IPS DF 6.9 (cell line): ENCODE measurements at regions not wholly inside any gene's neighbourhood (a gene's known extent, or its start where the extent isn't known, plus 50 kb on each side); places are given as distances from the start of the nearest gene placed in this dataset.

Experiments used
- DNase-seq: peaks from one replicate; pipeline ENCODE4 v3.0.0-alpha.2; 2013; ENCODE audit warnings: low read depth, low spot score
- H3K27ac ChIP-seq: one replicate; pipeline ENCODE4 v1.5.1; 2013; ENCODE audit warnings: low read length, control low read depth
- H3K27me3 ChIP-seq: 2 replicates; pipeline ENCODE4 v1.6.1; 2013; ENCODE audit warnings: mild to moderate bottlenecking, low read length; ENCODE audit not compliant: control insufficient read depth, insufficient read depth
- H3K36me3 ChIP-seq: 2 replicates; pipeline ENCODE4 v1.6.1; 2013; ENCODE audit warnings: low read length; ENCODE audit not compliant: control insufficient read depth, insufficient read depth
- H3K4me1 ChIP-seq: 2 replicates; pipeline ENCODE4 v1.6.1; 2013; ENCODE audit warnings: low read length; ENCODE audit not compliant: control insufficient read depth, insufficient read depth
- H3K4me3 ChIP-seq: 2 replicates; pipeline ENCODE4 v1.5.1; 2013; ENCODE audit warnings: mild to moderate bottlenecking, low read length
- H3K9me3 ChIP-seq: 2 replicates; pipeline ENCODE4 v1.6.1; 2013; ENCODE audit warnings: low read length, inconsistent platforms; ENCODE audit not compliant: control insufficient read depth, insufficient read depth
- WGBS: extraction: QIAGEN DNeasy Blood & Tissue Kit; methylation state at CpG from one replicate; pipeline ENCODE4 v1.1.7; 2013; ENCODE audit warnings: mixed read lengths, missing lambda C conversion rate; ENCODE audit not compliant: insufficient read length, insufficient coverage; 5-methylcytosine and 5-hydroxymethylcytosine counted together

DNA sequence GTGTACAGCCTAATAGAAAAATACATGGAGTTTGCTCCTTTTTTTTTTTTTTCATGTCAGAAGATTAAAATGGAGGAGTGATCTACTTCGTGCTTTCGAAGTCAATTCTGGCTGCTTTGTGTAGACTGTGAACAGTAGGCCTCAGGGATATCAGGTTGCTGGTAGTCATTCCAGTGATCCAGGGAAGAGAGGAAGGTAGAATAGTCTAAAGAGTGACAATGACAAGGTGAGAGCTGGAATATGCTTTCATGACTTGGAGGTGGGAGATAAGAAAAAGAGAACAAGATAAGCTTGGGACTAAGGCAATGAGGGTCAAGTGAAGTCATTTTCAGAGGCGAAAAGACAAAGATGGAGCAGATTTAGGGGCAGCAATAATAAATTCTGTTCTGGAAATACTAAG lies 111.3 kb upstream of the MIR17HG start:
- Histone ChIP-seq H3K4me3 (no peak overlapping the region), H3K4me1 (no peaks in the 10 kb centered on the region), H3K27me3 (no peaks in the 10 kb centered on the region), H3K9me3 (no peaks in the 10 kb centered on the region), H3K36me3 (no peaks in the 10 kb centered on the region), H3K27ac (no peak overlapping the region)
- no peak for DNase-seq
- WGBS: no CpG with 5 or more reads among the region's 3 CpGs

DNA sequence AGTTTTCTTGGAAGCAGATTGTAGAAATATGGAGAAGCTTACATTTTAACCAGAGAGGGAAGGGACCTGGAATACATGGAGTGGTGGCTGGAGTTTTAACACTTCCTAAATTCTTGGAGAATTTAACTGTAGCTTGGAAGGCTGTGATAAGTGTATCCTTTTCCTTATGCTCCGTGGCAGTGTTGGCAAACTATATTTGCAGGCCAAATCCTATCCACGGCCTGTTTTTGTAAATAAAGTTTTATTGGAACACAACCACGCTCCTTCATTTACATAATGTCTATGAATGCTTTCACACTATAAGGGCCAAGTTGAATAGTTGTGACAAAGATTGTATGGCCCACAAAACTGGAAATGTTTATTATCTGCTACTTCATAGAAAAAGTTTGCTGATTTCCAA lies 110.6 kb upstream of the MIR17HG start:
- Histone ChIP-seq H3K4me3 (no peak overlapping the region), H3K36me3 (no peaks in the 10 kb centered on the region), H3K9me3 (no peaks in the 10 kb centered on the region), H3K27me3 (no peaks in the 10 kb centered on the region), H3K27ac (no peak overlapping the region), H3K4me1 (no peaks in the 10 kb centered on the region)
- DNase-seq: no peak
- no CpG with 5 or more reads among the region's 3 CpGs for WGBS

DNA sequence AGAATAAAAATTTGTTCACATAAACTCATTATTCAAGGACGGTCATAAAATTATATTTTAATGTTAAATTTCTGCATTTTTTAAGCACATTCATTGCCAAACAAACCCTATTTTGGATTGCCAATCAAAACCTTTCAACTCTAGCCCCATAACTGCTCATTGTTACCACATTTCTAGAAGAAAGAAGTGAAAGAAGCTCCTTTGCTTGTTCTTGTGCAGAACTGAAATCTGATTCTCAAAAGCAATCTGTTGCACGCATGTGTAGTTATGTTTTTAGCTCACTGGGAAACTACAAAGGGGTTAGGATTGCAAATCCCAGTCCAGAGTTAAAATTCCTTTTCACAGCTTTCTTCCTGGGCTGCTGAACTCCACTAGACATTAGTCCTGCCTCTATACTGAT lies 109.5 kb upstream of the MIR17HG start:
- Histone ChIP-seq H3K4me1 (no peaks in the 10 kb centered on the region), H3K36me3 (no peaks in the 10 kb centered on the region), H3K4me3 (no peak overlapping the region), H3K9me3 (no peaks in the 10 kb centered on the region), H3K27ac (no peak overlapping the region), H3K27me3 (no peaks in the 10 kb centered on the region)
- WGBS: no CpG with 5 or more reads among the region's 2 CpGs
- no peak for DNase-seq

DNA sequence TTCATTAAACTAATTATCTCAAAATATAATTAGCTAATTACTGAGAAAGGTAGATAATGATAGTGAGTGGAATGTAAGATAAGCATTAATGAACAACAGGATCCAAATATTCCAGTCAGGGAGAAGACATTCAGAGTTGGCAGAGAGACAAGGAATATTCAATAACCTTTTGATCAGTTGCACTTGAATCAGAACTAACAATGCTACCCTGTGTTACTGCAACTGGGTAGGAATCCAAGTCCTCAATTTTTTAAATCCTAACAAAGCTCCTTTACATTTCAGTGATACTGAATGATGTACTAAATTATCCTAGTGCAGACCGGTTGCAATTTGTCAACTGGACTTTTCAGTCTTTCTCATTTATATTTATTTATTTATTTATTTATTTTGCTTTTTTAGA lies 107.1 kb upstream of the MIR17HG start:
- Histone ChIP-seq H3K27ac (no peak overlapping the region), H3K4me1 (no peaks in the 10 kb centered on the region), H3K36me3 (no peaks in the 10 kb centered on the region), H3K27me3 (no peaks in the 10 kb centered on the region), H3K4me3 (no peak overlapping the region), H3K9me3 (no peaks in the 10 kb centered on the region)
- whole genome bisulfite sequencing: no CpG with 5 or more reads among the region's 1 CpG
- no peak for DNase-seq

DNA sequence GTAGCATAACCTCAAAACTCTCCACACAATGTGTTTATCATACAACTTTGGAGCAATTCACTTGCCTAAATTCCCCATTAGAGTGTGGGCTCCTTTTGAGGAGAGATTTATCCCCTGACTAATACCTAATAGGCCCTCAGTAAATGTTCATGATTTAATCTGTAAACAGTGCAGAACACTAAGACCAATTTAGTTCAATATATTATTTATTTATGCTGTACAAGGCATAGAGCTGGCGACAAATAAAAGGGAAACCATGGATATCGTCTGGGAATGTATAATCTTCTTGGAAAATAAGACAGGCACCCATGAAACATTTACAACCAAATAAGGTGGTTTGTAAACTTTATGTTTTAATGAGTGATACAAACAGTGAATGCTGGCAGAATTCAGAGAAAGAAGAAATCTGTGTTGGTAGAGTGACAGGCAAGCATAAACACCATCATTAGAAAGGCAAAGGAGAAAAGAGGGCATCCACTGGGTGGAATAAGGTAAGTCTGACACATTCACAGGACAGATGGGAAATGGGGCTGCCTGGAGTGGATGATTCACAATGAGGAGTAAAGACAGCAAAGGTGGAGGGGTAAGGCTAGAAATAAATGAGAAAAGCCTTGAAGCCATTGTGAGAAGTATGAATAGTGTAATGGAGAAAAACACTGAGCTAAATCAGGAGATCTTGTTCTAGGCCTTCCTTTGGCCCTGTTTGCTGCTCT lies 106.1 kb upstream of the MIR17HG start:
- no peaks in the 10 kb centered on the region for H3K4me1 ChIP-seq
- DNase-seq: no peak
- no CpG with 5 or more reads among the region's 2 CpGs for WGBS

DNA sequence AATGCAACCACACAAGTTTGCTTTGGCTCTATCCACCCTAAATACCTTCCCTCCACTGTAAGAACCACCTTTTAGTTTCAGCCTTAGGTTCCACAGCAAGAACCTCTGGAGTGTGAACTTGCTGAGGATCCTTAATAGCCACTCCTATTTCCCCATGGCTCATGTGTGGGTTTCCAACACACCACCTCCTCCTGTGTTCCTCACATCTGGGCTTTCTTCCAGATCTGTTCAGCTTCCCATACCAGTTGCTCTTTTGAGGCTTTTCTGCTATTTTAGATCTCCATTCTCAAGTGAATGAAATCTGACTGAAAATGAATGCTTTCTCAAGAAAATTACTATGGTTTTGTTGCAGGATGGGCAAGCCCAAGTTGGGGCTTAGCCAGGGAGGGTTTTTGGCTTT lies 104.8 kb upstream of the MIR17HG start:
- no peaks in the 10 kb centered on the region for H3K9me3 ChIP-seq
- DNase-seq: no peak
- H3K4me1 ChIP-seq: no peaks in the 10 kb centered on the region
- H3K27ac ChIP-seq: no peak overlapping the region
- H3K36me3 ChIP-seq: no peaks in the 10 kb centered on the region
- no peaks in the 10 kb centered on the region for H3K27me3 ChIP-seq
- no peak overlapping the region for H3K4me3 ChIP-seq

More for the DNA sequence above, 106.1 kb upstream of the MIR17HG start:
- no peaks in the 10 kb centered on the region for H3K9me3 ChIP-seq
- H3K27ac ChIP-seq: no peak overlapping the region
- no peaks in the 10 kb centered on the region for H3K36me3 ChIP-seq
- no peaks in the 10 kb centered on the region for H3K27me3 ChIP-seq
- no peak overlapping the region for H3K4me3 ChIP-seq

DNA sequence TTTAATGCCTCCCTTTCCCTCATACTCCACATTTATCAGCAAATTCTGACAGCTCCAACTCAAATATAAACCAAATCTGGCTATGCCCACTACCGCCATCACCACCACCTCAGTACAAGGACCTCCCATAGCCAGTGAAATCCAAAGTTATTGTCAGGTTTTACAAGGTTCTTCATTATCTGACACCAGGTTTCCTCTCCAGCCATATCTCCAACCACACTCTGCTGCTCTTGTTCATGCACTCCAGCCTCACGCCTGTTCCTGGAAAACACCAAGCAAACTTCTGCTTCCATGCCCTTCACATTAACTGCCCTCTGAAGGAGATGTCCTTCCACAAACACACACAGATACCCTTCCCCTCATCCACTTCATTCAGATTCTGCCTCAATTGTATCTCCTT lies 102.2 kb upstream of the MIR17HG start:
- Histone ChIP-seq H3K4me3 (no peak overlapping the region), H3K36me3 (no peaks in the 10 kb centered on the region), H3K4me1 (no peaks in the 10 kb centered on the region), H3K27me3 (no peaks in the 10 kb centered on the region), H3K9me3 (no peaks in the 10 kb centered on the region), H3K27ac (no peak overlapping the region)
- no CpG with 5 or more reads among the region's 2 CpGs for WGBS
- DNase-seq: no peak

DNA sequence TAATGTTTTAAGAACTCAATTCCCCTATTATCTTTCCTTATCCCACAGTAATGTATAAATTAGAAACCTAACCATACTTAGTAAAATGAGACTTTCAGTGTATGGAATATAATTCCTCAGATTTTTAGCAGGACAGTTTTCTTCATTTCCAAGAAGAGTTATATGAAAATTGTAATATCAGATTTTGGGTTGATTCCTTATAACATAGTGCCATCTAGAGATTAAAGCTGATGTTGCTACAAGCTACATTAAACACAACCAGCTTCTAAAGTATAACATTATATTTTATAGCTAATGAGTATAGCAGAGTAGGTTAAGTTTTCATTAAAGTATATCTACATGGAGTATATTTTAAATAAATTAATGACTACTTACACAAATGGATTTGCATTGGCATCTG lies 99.7 kb upstream of the MIR17HG start:
- Histone ChIP-seq H3K4me3 (no peak overlapping the region), H3K27ac (no peak overlapping the region), H3K36me3 (no peaks in the 10 kb centered on the region), H3K27me3 (no peaks in the 10 kb centered on the region), H3K4me1 (no peaks in the 10 kb centered on the region), H3K9me3 (no peaks in the 10 kb centered on the region)
- no peak for DNase-seq

DNA sequence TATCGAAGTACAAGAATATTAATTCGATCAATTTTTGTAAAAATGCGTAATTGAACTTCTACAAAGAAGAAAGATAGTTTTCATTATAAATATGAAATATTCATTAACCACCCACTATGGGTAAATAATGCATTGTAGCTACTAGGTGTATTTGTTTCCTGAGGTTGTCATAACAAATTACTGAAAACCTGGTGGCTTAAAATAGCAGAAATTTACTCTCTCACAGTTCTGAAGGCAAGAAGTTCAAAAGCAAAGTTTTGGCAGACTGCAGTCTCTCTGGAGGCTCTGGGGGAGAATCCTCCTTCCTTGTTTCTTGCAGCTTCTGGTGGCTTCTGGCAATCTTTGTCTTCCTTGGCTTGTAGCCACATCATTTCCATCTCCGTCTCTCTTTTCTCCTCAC lies 99.2 kb upstream of the MIR17HG start:
- no peaks in the 10 kb centered on the region for H3K4me1 ChIP-seq
- WGBS: no CpG with 5 or more reads among the region's 4 CpGs
- H3K27me3 ChIP-seq: no peaks in the 10 kb centered on the region
- no peak overlapping the region for H3K27ac ChIP-seq
- H3K9me3 ChIP-seq: no peaks in the 10 kb centered on the region
- H3K36me3 ChIP-seq: no peaks in the 10 kb centered on the region
- DNase-seq: no peak
- H3K4me3 ChIP-seq: no peak overlapping the region

DNA sequence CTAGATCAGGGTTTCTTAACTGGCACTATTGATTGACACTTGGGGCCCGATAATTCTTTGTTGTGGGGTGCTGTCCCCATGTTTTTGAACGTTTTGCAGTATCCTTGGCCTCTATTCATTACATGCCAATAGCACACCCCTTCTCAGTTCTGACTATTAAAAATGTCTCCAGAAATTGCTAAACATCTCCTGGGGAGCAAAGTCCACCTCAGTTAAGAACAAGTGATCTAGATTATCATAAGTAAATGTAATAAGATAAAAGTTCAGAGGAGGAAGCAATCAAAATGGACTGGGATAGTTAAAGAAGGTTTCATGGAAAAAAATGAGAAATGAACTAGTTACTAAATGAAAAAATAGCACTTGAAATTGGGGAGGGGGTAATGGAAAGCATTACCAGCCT lies 98.1 kb upstream of the MIR17HG start:
- no peaks in the 10 kb centered on the region for H3K36me3 ChIP-seq
- H3K27ac ChIP-seq: no peak overlapping the region
- WGBS: no CpG with 5 or more reads among the region's 2 CpGs
- no peak for DNase-seq
- no peaks in the 10 kb centered on the region for H3K27me3 ChIP-seq
- H3K9me3 ChIP-seq: no peaks in the 10 kb centered on the region
- H3K4me1 ChIP-seq: no peaks in the 10 kb centered on the region
- H3K4me3 ChIP-seq: no peak overlapping the region

DNA sequence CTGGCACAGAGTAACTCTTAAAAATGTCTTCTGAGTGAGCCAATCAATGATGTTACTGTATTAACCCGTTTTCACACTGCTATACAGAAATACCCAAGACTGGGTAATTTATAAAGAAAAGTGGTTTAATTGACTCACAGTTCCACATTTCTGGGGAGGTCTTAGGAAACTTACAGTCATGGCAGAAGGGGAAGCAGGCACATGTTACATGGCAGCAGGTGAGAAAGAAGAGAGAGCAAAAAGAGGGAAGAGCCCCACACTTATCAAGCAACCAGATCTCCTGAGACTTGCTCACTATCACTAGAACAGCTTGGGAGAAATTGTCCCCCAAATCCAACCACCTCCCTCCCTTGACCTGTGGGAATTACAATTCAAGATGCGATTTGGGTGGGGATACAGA lies 97.6 kb upstream of the MIR17HG start:
- DNase-seq: no peak
- H3K4me3 ChIP-seq: no peak overlapping the region
- H3K36me3 ChIP-seq: no peaks in the 10 kb centered on the region
- H3K27me3 ChIP-seq: no peaks in the 10 kb centered on the region
- whole genome bisulfite sequencing: no CpG with 5 or more reads among the region's 2 CpGs
- no peaks in the 10 kb centered on the region for H3K4me1 ChIP-seq
- H3K9me3 ChIP-seq: no peaks in the 10 kb centered on the region
- no peak overlapping the region for H3K27ac ChIP-seq
